Neural crest cell (in vitro differentiated cells): ENCODE measurements at regions not wholly inside any gene's neighbourhood (a gene's known extent, or its start where the extent isn't known, plus 50 kb on each side); places are given as distances from the start of the nearest gene placed in this dataset.

Experiments used
- DNase-seq: peaks from one replicate; pipeline ENCODE4 v3.0.0; 2021; ENCODE audit warnings: low read depth, mixed read lengths, low spot score
- H3K27ac Mint-ChIP-seq: one replicate; pipeline ENCODE4 v1.8.0; 2021; ENCODE audit warnings: mild to moderate bottlenecking, mixed read lengths; ENCODE audit not compliant: unreplicated experiment
- H3K27me3 Mint-ChIP-seq: 2 replicates; pipeline ENCODE4 v1.8.0; 2021; ENCODE audit warnings: low read depth, mild to moderate bottlenecking, mixed read lengths
- H3K36me3 Mint-ChIP-seq: 2 replicates; pipeline ENCODE4 v1.8.0; 2021; ENCODE audit warnings: low read depth, mild to moderate bottlenecking, mixed read lengths
- H3K4me1 Mint-ChIP-seq: 2 replicates; pipeline ENCODE4 v1.8.0; 2021; ENCODE audit warnings: mixed read lengths
- H3K4me3 Mint-ChIP-seq: one replicate; pipeline ENCODE4 v1.8.0; 2021; ENCODE audit warnings: mild to moderate bottlenecking, mixed read lengths
- H3K9me3 Mint-ChIP-seq: 2 replicates; pipeline ENCODE4 v1.8.0; 2021; ENCODE audit warnings: mixed read lengths
- CTCF ChIP-seq: fragments of 200-600 bp; sonication (generic); conservative IDR thresholded peaks from 2 replicates; pipeline ENCODE4 v1.5.0; 2021; ENCODE audit warnings: antibody characterized with exemption, mild to moderate bottlenecking

DNA sequence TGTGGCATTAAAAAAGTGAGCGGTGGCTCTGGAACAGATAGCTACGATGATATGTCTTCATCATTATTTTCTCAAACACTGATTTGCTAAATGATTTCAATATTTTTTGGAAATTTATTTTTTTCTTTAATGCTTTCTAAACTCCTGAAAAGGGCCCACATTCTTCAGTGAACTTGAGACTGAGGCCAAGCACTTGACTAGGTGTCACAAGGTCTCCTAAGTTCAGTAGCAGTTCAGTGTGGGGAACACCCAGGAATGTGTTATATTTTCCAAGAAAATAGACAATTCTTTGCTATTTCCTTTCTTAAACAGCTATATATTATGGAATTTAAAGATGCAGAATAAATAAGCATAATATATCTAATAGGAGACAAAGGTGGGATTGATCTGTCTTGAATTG, 850.9 kb downstream of the USP25 start:
- TF ChIP-seq CTCF, result no peak
- no peak for DNase-seq
- no peaks in the 10 kb centered on the region for H3K9me3 Mint-ChIP-seq
- peaks cover 14% of the 10 kb centered on the region for H3K4me1 Mint-ChIP-seq
- no peak overlapping the region for H3K4me3 Mint-ChIP-seq
- H3K36me3 Mint-ChIP-seq, result peaks cover 2% of the 10 kb centered on the region
- no peak overlapping the region for H3K27ac Mint-ChIP-seq
- H3K27me3 Mint-ChIP-seq, result no peaks in the 10 kb centered on the region

DNA sequence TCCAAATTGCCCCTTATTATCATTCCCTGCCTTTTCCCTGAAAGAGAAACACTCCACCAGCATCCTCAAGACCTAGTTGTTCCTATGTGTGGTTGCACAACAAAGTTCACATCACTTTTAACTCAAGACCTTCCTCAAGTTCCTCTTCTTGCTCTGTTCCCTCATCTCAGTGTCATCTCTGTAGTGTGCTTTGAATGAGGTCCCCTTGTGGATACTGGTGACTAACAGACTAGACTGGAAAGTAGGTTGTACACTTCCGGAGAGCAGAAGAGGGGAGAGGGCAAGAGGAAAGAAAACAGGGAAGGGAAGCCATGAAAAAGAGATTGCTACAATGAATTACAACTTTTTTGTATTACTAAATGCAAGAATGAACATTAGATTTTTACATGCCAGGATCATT, 853.8 kb downstream of the USP25 start:
- H3K27ac Mint-ChIP-seq, result no peak overlapping the region
- H3K9me3 Mint-ChIP-seq, result no peaks in the 10 kb centered on the region
- H3K36me3 Mint-ChIP-seq, result no peaks in the 10 kb centered on the region
- peaks cover 14% of the 10 kb centered on the region for H3K4me1 Mint-ChIP-seq
- H3K4me3 Mint-ChIP-seq, result no peak overlapping the region
- no peak for DNase-seq
- TF ChIP-seq CTCF, result no peak
- H3K27me3 Mint-ChIP-seq, result no peaks in the 10 kb centered on the region

DNA sequence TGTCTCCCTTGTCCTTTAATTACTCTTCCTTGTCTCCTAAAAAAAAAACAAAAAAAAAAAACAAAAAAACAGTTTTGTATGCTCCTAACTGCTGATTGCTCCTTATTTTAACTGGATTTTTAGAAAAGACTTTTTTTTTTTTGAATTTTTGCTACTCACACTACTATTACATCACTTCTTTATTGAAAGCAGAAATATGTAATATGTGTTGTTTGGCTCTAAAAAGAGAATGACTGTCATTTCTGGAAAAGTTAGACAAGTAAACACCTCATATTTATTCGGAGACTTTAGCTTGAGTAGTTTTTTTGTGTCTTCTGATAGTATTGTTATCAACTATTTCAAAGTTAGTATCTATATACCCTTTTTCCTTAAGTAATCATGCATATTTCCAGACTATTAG, 855.0 kb downstream of the USP25 start:
- DNase-seq, result no peak
- H3K27ac Mint-ChIP-seq, result no peak overlapping the region
- no peak for TF ChIP-seq CTCF
- H3K4me1 Mint-ChIP-seq, result peaks cover 8% of the 10 kb centered on the region
- H3K36me3 Mint-ChIP-seq, result no peaks in the 10 kb centered on the region
- H3K9me3 Mint-ChIP-seq, result no peaks in the 10 kb centered on the region
- no peak overlapping the region for H3K4me3 Mint-ChIP-seq
- H3K27me3 Mint-ChIP-seq, result no peaks in the 10 kb centered on the region

GRCh38 chr21:16585896-16586295, 856.1 kb downstream of the USP25 start:
- DNase-seq, result no peak
- peaks cover 4% of the 10 kb centered on the region for H3K4me1 Mint-ChIP-seq
- no peaks in the 10 kb centered on the region for H3K9me3 Mint-ChIP-seq
- no peaks in the 10 kb centered on the region for H3K27me3 Mint-ChIP-seq
- H3K36me3 Mint-ChIP-seq, result no peaks in the 10 kb centered on the region
- TF ChIP-seq CTCF, result no peak
- no peak overlapping the region for H3K4me3 Mint-ChIP-seq
- H3K27ac Mint-ChIP-seq, result no peak overlapping the region

- Mint-ChIP-seq H3K27me3 (no peaks in the 10 kb centered on the region), H3K36me3 (no peaks in the 10 kb centered on the region), H3K4me3 (no peak overlapping the region), H3K27ac (no peak overlapping the region), H3K9me3 (no peaks in the 10 kb centered on the region), H3K4me1 (peaks cover 5% of the 10 kb centered on the region)
- no peak for DNase-seq
- no peak for TF ChIP-seq CTCF
These were observed 857.4 kb downstream of the USP25 start for GRCh38 chr21:16587141-16587581.
